Testis (tissue), 2 donors: ENCODE measurements at regions not wholly inside any gene's neighbourhood (a gene's known extent, or its start where the extent isn't known, plus 50 kb on each side); places are given as distances from the start of the nearest gene placed in this dataset.

ENCODE experiments used
- POLR2A ChIP-seq: fragments of 450-650 bp; IDR thresholded peaks from one replicate; pipeline ENCODE4 v1.6.1; 2017; ENCODE audit warnings: antibody characterized with exemption, mild to moderate bottlenecking, moderate library complexity
- TF ChIP-seq, protein P1 (sequence below), 3 experiments: fragments of 450-650 bp in 2 of 3; fragments of 200-600 bp in 1 of 3; sonication (generic) in 1 of 3; IDR thresholded peaks; one replicate each; pipeline ENCODE4 v1.5.1; 2016 to 2019; ENCODE audit warnings: antibody characterized with exemption in 3 of 3, mild to moderate bottlenecking in 2 of 3, moderate library complexity in 1 of 3

DNA sequence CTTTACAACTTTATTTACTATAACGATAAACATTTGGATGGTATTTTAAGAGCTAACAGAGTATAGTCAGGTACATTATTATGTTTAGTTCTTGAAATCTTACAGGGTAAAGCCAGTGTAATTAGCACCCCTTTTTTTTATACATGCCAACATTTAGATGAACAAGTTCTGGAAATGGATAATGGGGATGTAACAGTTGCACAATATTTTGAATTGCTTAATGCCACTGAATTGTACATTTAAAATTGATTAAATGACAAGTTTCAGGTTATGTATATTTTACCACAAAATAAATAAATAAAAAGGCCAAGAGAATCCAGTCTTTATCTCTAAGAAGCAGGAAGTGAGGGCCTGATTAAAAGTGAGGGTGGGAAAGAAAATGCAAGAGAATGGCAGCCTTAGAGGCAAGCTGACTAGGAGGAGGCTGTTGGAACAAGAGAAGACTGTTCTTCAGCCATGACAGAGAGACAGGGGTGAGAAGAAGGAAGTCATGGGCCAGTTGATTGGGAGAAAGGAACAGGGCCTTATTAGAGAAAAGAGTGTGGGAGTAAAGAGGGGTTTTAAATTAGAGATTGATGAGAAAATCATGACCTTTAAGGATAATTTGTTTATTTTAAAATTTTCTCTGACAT lies 49.9 kb upstream of the TNFSF18 start:
- TF ChIP-seq, protein P1, sequence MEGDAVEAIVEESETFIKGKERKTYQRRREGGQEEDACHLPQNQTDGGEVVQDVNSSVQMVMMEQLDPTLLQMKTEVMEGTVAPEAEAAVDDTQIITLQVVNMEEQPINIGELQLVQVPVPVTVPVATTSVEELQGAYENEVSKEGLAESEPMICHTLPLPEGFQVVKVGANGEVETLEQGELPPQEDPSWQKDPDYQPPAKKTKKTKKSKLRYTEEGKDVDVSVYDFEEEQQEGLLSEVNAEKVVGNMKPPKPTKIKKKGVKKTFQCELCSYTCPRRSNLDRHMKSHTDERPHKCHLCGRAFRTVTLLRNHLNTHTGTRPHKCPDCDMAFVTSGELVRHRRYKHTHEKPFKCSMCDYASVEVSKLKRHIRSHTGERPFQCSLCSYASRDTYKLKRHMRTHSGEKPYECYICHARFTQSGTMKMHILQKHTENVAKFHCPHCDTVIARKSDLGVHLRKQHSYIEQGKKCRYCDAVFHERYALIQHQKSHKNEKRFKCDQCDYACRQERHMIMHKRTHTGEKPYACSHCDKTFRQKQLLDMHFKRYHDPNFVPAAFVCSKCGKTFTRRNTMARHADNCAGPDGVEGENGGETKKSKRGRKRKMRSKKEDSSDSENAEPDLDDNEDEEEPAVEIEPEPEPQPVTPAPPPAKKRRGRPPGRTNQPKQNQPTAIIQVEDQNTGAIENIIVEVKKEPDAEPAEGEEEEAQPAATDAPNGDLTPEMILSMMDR (IDR thresholded peaks at IDR 0.05) = no peak
- no peak for TF ChIP-seq POLR2A
